IPS DF 6.9 (cell line): ENCODE measurements at regions not wholly inside any gene's neighbourhood (a gene's known extent, or its start where the extent isn't known, plus 50 kb on each side); places are given as distances from the start of the nearest gene placed in this dataset.

Experiments used
- DNase-seq: peaks from one replicate; pipeline ENCODE4 v3.0.0-alpha.2; 2013; ENCODE audit warnings: low read depth, low spot score
- H3K27ac ChIP-seq: one replicate; pipeline ENCODE4 v1.5.1; 2013; ENCODE audit warnings: low read length, control low read depth
- H3K27me3 ChIP-seq: 2 replicates; pipeline ENCODE4 v1.6.1; 2013; ENCODE audit warnings: mild to moderate bottlenecking, low read length; ENCODE audit not compliant: control insufficient read depth, insufficient read depth
- H3K36me3 ChIP-seq: 2 replicates; pipeline ENCODE4 v1.6.1; 2013; ENCODE audit warnings: low read length; ENCODE audit not compliant: control insufficient read depth, insufficient read depth
- H3K4me1 ChIP-seq: 2 replicates; pipeline ENCODE4 v1.6.1; 2013; ENCODE audit warnings: low read length; ENCODE audit not compliant: control insufficient read depth, insufficient read depth
- H3K4me3 ChIP-seq: 2 replicates; pipeline ENCODE4 v1.5.1; 2013; ENCODE audit warnings: mild to moderate bottlenecking, low read length
- H3K9me3 ChIP-seq: 2 replicates; pipeline ENCODE4 v1.6.1; 2013; ENCODE audit warnings: low read length, inconsistent platforms; ENCODE audit not compliant: control insufficient read depth, insufficient read depth
- WGBS: extraction: QIAGEN DNeasy Blood & Tissue Kit; methylation state at CpG from one replicate; pipeline ENCODE4 v1.1.7; 2013; ENCODE audit warnings: mixed read lengths, missing lambda C conversion rate; ENCODE audit not compliant: insufficient read length, insufficient coverage; 5-methylcytosine and 5-hydroxymethylcytosine counted together

DNA sequence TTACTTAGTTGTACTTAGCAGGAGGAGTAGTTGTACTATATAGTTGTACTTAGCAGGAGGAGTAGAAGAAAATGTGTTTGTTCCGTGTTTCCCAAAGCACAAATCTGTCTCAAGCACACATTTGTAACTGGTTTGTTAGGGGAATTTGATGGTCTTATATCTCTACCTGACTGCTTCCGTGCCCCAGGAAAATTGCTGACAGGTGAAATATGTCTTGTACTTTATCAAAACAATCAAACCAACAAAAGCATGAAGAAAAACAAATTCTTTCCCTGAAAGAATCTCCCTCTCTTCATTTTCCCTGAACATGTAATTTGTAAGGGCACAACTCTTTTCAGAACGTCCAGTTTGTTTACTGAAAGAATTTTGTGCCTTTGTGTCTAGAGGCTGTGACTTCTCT is 106.6 kb upstream of the RGS17 start:
- no peak overlapping the region for H3K27ac ChIP-seq
- no peaks in the 10 kb centered on the region for H3K4me1 ChIP-seq
- H3K27me3 ChIP-seq: no peaks in the 10 kb centered on the region
- no peak for DNase-seq
- no peaks in the 10 kb centered on the region for H3K9me3 ChIP-seq
- no peak overlapping the region for H3K4me3 ChIP-seq
- H3K36me3 ChIP-seq: no peaks in the 10 kb centered on the region
- no CpG with 5 or more reads among the region's 3 CpGs for WGBS

DNA sequence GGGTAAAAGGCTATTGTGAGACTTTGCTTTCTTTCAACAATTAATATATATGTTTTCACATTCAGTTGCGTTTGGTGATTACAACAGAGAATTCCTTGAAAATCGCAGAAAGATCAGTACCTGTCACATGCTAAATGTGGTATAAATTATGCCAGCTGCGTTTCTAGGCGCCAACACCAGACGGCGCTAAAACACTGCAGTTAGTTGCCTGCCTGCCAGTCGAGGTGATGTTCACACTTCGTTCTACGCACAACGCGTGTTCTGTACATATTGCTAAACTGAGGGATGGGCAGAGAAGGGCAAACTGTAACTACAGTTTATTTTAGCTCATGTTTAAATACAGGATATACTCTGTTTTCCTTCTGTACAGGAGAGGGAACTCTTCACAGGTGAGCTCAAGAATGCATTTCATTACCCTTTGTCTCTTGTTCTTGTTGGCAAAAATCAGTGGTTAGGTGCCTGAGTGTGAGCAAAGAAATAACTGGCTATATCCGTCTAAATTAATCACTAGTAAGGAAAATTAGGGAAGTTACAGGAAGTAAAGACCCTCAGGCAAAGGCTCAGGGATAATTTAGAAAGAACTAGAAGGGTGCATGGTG is 100.1 kb upstream of the RGS17 start:
- no peak overlapping the region for H3K27ac ChIP-seq
- no peak overlapping the region for H3K4me3 ChIP-seq
- no peaks in the 10 kb centered on the region for H3K36me3 ChIP-seq
- H3K4me1 ChIP-seq: no peaks in the 10 kb centered on the region
- H3K9me3 ChIP-seq: no peaks in the 10 kb centered on the region
- no peaks in the 10 kb centered on the region for H3K27me3 ChIP-seq
- WGBS: no CpG with 5 or more reads among the region's 12 CpGs
- DNase-seq: peak; percentile 27

GRCh38 chr6:153218184-153218792 is 87.2 kb upstream of the RGS17 start:
- Histone ChIP-seq H3K27me3 (no peaks in the 10 kb centered on the region), H3K27ac (no peak overlapping the region), H3K9me3 (no peaks in the 10 kb centered on the region), H3K36me3 (no peaks in the 10 kb centered on the region), H3K4me3 (no peak overlapping the region), H3K4me1 (no peaks in the 10 kb centered on the region)
- DNase-seq: no peak
- no CpG with 5 or more reads among the region's 3 CpGs for WGBS

- no CpG with 5 or more reads among the region's 2 CpGs for WGBS
Observed at GRCh38 chr6:153216789-153217188, 85.7 kb upstream of the RGS17 start.

DNA sequence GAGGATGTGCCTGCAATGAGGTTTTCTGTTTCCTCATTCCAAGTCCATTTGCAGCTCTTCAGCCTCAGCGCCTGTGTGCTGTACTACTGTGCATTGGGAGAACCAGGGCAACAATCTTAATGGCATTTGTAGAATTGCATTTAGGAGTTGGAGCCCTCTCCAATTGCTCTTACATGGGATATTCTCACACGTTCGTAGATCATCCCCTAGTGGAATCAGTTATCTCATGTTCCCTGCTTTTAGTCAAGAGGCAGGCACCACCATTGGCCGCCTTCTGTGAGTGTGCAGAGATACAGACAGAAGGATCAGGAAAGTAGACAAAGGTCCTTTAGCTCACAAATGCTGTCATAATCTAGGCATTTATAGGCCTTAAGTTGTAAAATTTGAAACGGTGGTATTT is 84.2 kb upstream of the RGS17 start:
- Histone ChIP-seq H3K4me3 (no peak overlapping the region), H3K9me3 (no peaks in the 10 kb centered on the region), H3K4me1 (no peaks in the 10 kb centered on the region), H3K27me3 (no peaks in the 10 kb centered on the region), H3K27ac (no peak overlapping the region), H3K36me3 (no peaks in the 10 kb centered on the region)
- WGBS: no CpG with 5 or more reads among the region's 5 CpGs
- DNase-seq: no peak

More at GRCh38 chr6:153216789-153217188, 85.7 kb upstream of the RGS17 start:
- Histone ChIP-seq H3K36me3 (no peaks in the 10 kb centered on the region), H3K4me3 (no peak overlapping the region), H3K27me3 (no peaks in the 10 kb centered on the region), H3K9me3 (no peaks in the 10 kb centered on the region), H3K4me1 (no peaks in the 10 kb centered on the region), H3K27ac (no peak overlapping the region)
- DNase-seq: no peak

GRCh38 chr6:153214436-153214835 is 83.4 kb upstream of the RGS17 start:
- H3K27ac ChIP-seq: no peak overlapping the region
- no CpG with 5 or more reads among the region's 1 CpG for WGBS

DNA sequence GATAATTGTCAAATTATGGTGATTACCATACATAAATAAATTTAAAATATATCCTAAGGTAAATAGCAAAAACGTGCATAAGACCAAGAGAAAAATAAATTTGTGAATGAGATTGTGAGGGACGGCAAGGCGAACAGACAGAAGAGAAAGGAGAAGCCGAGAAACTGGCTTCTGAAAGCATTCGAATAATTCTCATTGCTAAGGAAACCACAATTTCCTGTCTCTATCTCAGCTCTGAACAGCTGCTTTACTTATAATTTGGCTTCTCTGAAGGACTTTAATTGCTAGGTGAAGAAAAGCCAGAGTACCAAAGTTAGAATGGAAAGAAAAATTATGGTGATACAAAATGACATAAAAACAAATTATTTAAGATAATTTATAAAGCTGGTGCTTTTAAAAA is 79.0 kb upstream of the RGS17 start:
- no CpG with 5 or more reads among the region's 5 CpGs for WGBS
- H3K4me1 ChIP-seq: no peaks in the 10 kb centered on the region
- H3K36me3 ChIP-seq: no peaks in the 10 kb centered on the region
- DNase-seq: no peak
- H3K4me3 ChIP-seq: no peak overlapping the region
- H3K27me3 ChIP-seq: no peaks in the 10 kb centered on the region
- no peak overlapping the region for H3K27ac ChIP-seq
- H3K9me3 ChIP-seq: no peaks in the 10 kb centered on the region

More at GRCh38 chr6:153214436-153214835, 83.4 kb upstream of the RGS17 start:
- H3K27me3 ChIP-seq: no peaks in the 10 kb centered on the region
- H3K9me3 ChIP-seq: no peaks in the 10 kb centered on the region
- no peak overlapping the region for H3K4me3 ChIP-seq
- no peaks in the 10 kb centered on the region for H3K36me3 ChIP-seq
- DNase-seq: no peak
- H3K4me1 ChIP-seq: no peaks in the 10 kb centered on the region

- H3K27ac ChIP-seq: no peak overlapping the region
- no peak for DNase-seq
- H3K27me3 ChIP-seq: no peaks in the 10 kb centered on the region
- no peaks in the 10 kb centered on the region for H3K9me3 ChIP-seq
- no peak overlapping the region for H3K4me3 ChIP-seq
- H3K36me3 ChIP-seq: no peaks in the 10 kb centered on the region
- WGBS: no CpG with 5 or more reads among the region's 8 CpGs
- H3K4me1 ChIP-seq: no peaks in the 10 kb centered on the region
Observed at GRCh38 chr6:153208706-153209105, 77.6 kb upstream of the RGS17 start.

DNA sequence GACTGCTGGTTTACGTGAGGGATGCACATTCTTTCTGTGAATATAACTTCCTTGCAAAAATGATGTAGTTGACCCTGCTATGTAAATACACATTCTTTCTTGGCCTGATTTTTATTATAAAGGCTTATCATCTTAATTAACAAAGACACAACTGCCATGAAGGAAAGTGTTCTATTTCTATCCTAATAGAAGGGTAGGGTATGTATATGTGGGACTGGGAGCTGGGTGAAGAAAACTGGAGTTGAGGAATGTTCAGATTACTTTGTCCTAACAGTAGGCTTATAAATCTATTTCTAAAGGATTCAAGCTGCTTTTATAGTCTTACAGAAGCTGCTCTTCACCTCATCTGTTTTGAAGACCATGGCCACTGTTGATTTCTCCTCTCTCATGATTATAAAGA is 76.5 kb upstream of the RGS17 start:
- H3K9me3 ChIP-seq: no peaks in the 10 kb centered on the region
- DNase-seq: no peak
- no peak overlapping the region for H3K4me3 ChIP-seq
- no peaks in the 10 kb centered on the region for H3K4me1 ChIP-seq
- no peaks in the 10 kb centered on the region for H3K36me3 ChIP-seq
- no peak overlapping the region for H3K27ac ChIP-seq
- whole genome bisulfite sequencing: no CpG with 5 or more reads among the region's 1 CpG
- H3K27me3 ChIP-seq: no peaks in the 10 kb centered on the region

DNA sequence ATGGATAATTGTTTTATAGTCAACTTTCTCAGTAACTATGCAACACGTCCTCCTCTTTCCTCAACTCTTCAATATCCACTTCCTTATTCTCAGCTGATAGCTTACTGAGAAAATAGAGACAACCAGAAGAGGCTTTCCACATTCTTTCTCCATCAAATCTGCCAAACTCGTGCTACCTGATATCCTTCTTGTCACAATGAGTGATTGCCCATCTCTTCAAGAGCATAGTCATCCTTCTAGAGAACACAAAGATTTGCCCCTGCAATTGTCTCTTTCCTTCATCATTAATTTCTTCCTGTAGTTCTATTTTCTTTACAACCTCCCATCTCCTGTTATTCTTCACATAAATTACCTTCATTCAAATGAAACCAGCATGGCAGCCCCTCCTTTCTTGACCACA is 75.9 kb upstream of the RGS17 start:
- no peaks in the 10 kb centered on the region for H3K9me3 ChIP-seq
- no peaks in the 10 kb centered on the region for H3K4me1 ChIP-seq
- no peak overlapping the region for H3K27ac ChIP-seq
- no peaks in the 10 kb centered on the region for H3K27me3 ChIP-seq
- no peak for DNase-seq
- WGBS: no CpG with 5 or more reads among the region's 2 CpGs
- H3K4me3 ChIP-seq: no peak overlapping the region
- no peaks in the 10 kb centered on the region for H3K36me3 ChIP-seq
